HUES64 (cell line): ENCODE measurements at regions not wholly inside any gene's neighbourhood (a gene's known extent, or its start where the extent isn't known, plus 50 kb on each side); places are given as distances from the start of the nearest gene placed in this dataset.

Source experiments
- H3K27ac ChIP-seq: 2 replicates; pipeline ENCODE4 v1.7.0; 2013; ENCODE audit warnings: low read depth, low read length, inconsistent platforms
- H3K27me3 ChIP-seq: 2 replicates; pipeline ENCODE4 v1.6.1; 2013; ENCODE audit warnings: mild to moderate bottlenecking, low read length; ENCODE audit not compliant: insufficient read depth
- H3K36me3 ChIP-seq: 2 replicates; pipeline ENCODE4 v1.6.1; 2013; ENCODE audit warnings: mild to moderate bottlenecking, low read length; ENCODE audit not compliant: insufficient read depth
- H3K4me1 ChIP-seq: 2 replicates; pipeline ENCODE4 v1.6.1; 2013; ENCODE audit warnings: mild to moderate bottlenecking, low read length, moderate library complexity; ENCODE audit not compliant: insufficient read depth
- H3K4me3 ChIP-seq: 2 replicates; pipeline ENCODE4 v1.5.1; 2013; ENCODE audit warnings: mild to moderate bottlenecking, low read length, moderate library complexity
- H3K9ac ChIP-seq: 2 replicates; pipeline ENCODE4 v1.6.1; 2013; ENCODE audit warnings: mild to moderate bottlenecking, low read depth, low read length
- H3K9me3 ChIP-seq: 2 replicates; pipeline ENCODE4 v1.6.1; 2013; ENCODE audit warnings: low read depth, low read length; ENCODE audit not compliant: insufficient read depth
- WGBS: fragments of 150-250, 120-280 bp; methylation state at CpG from one replicate; pipeline ENCODE4 v1.1.7; 2013; ENCODE audit warnings: missing lambda C conversion rate; 5-methylcytosine and 5-hydroxymethylcytosine counted together

- H3K4me1 ChIP-seq: no peaks in the 10 kb centered on the region
- no peak overlapping the region for H3K4me3 ChIP-seq
- H3K27me3 ChIP-seq: no peaks in the 10 kb centered on the region
- no peak overlapping the region for H3K9ac ChIP-seq
- WGBS: 89% methylated on average over 5 of the region's 5 CpGs
- no peaks in the 10 kb centered on the region for H3K9me3 ChIP-seq
- no peak overlapping the region for H3K27ac ChIP-seq
- H3K36me3 ChIP-seq: no peaks in the 10 kb centered on the region
Measured at GRCh38 chr4:10185518-10186227, 69.1 kb upstream of the WDR1 start.

DNA sequence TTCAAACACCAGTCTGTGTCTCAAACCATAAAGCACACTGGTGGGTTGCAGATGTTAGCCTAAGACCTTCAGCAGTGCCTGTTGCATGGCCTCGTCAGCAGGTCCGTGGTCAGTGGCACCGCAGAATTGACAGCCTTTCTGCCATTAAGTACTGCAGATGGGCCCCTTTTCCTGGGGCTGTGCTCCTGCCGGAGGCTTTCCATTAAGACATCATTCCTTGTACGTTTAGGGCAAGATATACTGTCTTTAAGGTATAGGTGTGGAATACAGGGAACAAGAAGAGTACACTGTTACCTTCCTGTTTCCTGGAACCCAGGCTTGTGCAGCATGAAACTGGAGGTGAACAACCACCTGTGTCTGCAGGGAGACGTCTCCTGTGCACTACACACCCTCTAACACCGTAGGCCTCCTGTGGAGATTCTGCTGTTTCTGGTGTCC lies 67.9 kb upstream of the WDR1 start:
- no peak overlapping the region for H3K27ac ChIP-seq
- no peaks in the 10 kb centered on the region for H3K36me3 ChIP-seq
- H3K9ac ChIP-seq: no peak overlapping the region

DNA sequence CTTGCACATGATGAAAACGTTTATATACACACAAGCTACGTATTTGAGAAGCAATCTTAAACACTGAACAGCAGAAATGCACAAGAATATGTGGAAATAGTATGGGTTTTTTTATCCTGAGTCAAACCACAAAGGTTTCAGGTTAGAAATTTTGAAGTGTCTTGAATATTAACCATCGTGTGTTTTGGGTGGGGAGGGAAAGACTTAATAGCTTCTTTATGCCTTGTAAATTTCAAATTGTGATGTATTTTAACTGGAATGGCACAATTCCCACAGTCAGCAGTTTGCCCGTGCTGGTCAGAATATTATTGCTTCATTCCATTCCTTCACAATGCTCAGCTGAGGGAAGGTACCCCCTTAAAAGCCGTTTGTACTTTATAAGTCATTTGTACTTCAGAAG lies 67.4 kb upstream of the WDR1 start:
- H3K36me3 ChIP-seq: no peaks in the 10 kb centered on the region
- H3K4me1 ChIP-seq: no peaks in the 10 kb centered on the region
- no peak overlapping the region for H3K4me3 ChIP-seq
- no peak overlapping the region for H3K9ac ChIP-seq
- 88% methylated on average over 5 of the region's 5 CpGs for WGBS
- H3K27ac ChIP-seq: no peak overlapping the region
- H3K27me3 ChIP-seq: no peaks in the 10 kb centered on the region
- H3K9me3 ChIP-seq: no peaks in the 10 kb centered on the region

More for the DNA sequence above, 67.9 kb upstream of the WDR1 start:
- Histone ChIP-seq H3K9me3 (no peaks in the 10 kb centered on the region), H3K4me3 (no peak overlapping the region), H3K4me1 (no peaks in the 10 kb centered on the region), H3K27me3 (no peaks in the 10 kb centered on the region)
- 95% methylated on average over 7 of the region's 7 CpGs for WGBS

- no peaks in the 10 kb centered on the region for H3K27me3 ChIP-seq
- no peaks in the 10 kb centered on the region for H3K4me1 ChIP-seq
- no peaks in the 10 kb centered on the region for H3K9me3 ChIP-seq
- H3K4me3 ChIP-seq: no peak overlapping the region
- no peak overlapping the region for H3K27ac ChIP-seq
- WGBS: 95% methylated on average over 1 of the region's 1 CpG
- no peak overlapping the region for H3K9ac ChIP-seq
- no peaks in the 10 kb centered on the region for H3K36me3 ChIP-seq
Measured at GRCh38 chr4:10183462-10183861, 66.9 kb upstream of the WDR1 start.

- no peaks in the 10 kb centered on the region for H3K36me3 ChIP-seq
- 76% methylated on average over 6 of the region's 6 CpGs for WGBS
- H3K9me3 ChIP-seq: no peaks in the 10 kb centered on the region
- no peak overlapping the region for H3K9ac ChIP-seq
- no peaks in the 10 kb centered on the region for H3K4me1 ChIP-seq
- no peaks in the 10 kb centered on the region for H3K27me3 ChIP-seq
- no peak overlapping the region for H3K4me3 ChIP-seq
- no peak overlapping the region for H3K27ac ChIP-seq
Measured at GRCh38 chr4:10182446-10183424, 66.1 kb upstream of the WDR1 start.

DNA sequence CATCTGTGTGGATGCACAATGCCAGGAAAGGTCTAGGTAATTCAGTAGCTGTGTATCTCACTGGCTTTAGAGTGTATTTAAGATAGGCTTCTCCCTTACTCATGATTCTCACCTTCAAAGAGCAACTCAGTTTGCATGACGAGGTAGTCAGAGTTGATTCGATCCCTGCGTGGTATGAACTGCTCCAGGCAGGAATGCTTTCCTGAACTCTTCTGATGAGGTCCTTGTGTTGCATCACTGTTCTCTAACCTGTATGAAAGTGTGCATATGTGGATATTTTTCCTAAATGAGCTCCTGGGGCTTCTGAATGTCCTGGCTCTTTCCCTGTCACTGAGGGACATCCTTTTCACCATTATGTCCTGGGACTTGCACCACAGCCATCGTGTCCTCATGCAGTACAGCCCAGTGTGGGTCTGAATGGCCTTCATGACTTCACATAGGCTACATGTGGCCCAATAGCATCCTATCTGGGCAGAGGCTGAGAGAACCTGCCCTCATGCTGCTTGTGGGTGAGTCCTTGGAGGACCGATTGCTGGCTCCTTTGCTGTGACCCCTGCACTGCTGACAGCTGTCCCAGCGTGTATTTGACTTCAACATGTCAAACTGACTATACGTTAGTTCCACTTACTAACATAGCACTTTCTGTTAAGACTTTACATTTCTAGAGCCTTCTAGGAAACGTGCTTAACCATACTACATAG lies 65.3 kb upstream of the WDR1 start:
- Histone ChIP-seq H3K36me3 (no peaks in the 10 kb centered on the region), H3K27ac (no peak overlapping the region), H3K27me3 (no peaks in the 10 kb centered on the region), H3K4me1 (no peaks in the 10 kb centered on the region), H3K9me3 (no peaks in the 10 kb centered on the region), H3K9ac (no peak overlapping the region), H3K4me3 (no peak overlapping the region)
- WGBS: 86% methylated on average over 8 of the region's 8 CpGs

- Histone ChIP-seq H3K9ac (no peak overlapping the region), H3K4me1 (no peaks in the 10 kb centered on the region), H3K4me3 (no peak overlapping the region), H3K27ac (no peak overlapping the region), H3K36me3 (no peaks in the 10 kb centered on the region), H3K27me3 (no peaks in the 10 kb centered on the region), H3K9me3 (no peaks in the 10 kb centered on the region)
- 95% methylated on average over 4 of the region's 4 CpGs for WGBS
Measured at GRCh38 chr4:10180927-10181744, 64.5 kb upstream of the WDR1 start.

DNA sequence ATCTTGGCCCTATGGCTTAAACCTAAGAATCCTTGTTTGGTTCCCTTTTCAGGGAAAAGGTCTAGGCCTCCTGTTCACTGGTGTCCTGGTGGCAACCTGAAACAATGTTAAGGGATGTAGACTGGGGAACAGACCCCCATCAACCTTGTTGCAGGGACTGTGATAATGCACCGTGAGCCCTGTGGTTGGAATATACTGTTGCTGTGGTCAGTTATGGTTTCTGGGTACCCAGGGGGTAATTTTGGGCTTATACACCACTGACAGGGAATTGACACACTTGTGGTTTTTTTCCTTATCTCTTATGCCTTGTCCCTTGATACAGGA lies 64.0 kb upstream of the WDR1 start:
- Histone ChIP-seq H3K9ac (no peak overlapping the region), H3K27me3 (no peaks in the 10 kb centered on the region), H3K27ac (no peak overlapping the region), H3K36me3 (no peaks in the 10 kb centered on the region), H3K4me1 (no peaks in the 10 kb centered on the region), H3K9me3 (no peaks in the 10 kb centered on the region), H3K4me3 (no peak overlapping the region)
- 95% methylated on average over 1 of the region's 1 CpG for WGBS

- H3K27me3 ChIP-seq: no peaks in the 10 kb centered on the region
- no peak overlapping the region for H3K9ac ChIP-seq
- H3K9me3 ChIP-seq: no peaks in the 10 kb centered on the region
- H3K4me1 ChIP-seq: no peaks in the 10 kb centered on the region
- no peak overlapping the region for H3K27ac ChIP-seq
- no peaks in the 10 kb centered on the region for H3K36me3 ChIP-seq
- 89% methylated on average over 4 of the region's 4 CpGs for WGBS
- no peak overlapping the region for H3K4me3 ChIP-seq
Measured at GRCh38 chr4:10179957-10180602, 63.5 kb upstream of the WDR1 start.

- Histone ChIP-seq H3K36me3 (no peaks in the 10 kb centered on the region), H3K4me3 (no peak overlapping the region), H3K4me1 (no peaks in the 10 kb centered on the region), H3K9me3 (no peaks in the 10 kb centered on the region), H3K27me3 (no peaks in the 10 kb centered on the region), H3K9ac (no peak overlapping the region), H3K27ac (no peak overlapping the region)
- WGBS: 85% methylated on average over 5 of the region's 5 CpGs
Measured at GRCh38 chr4:10178763-10179162, 62.2 kb upstream of the WDR1 start.
